HEK293 (cell line): ENCODE measurements at regions not wholly inside any gene's neighbourhood (a gene's known extent, or its start where the extent isn't known, plus 50 kb on each side); places are given as distances from the start of the nearest gene placed in this dataset.

Source experiments
- CTCF ChIA-PET: fragments of 350-600 bp; formaldehyde crosslinking; extraction: SDS; loops from one replicate; lab custom pipeline; 2021; ENCODE audit warnings: antibody characterized with exemption; lab: Yijun Ruan, JAX
- POLR2A ChIA-PET: fragments of 300-600 bp; formaldehyde crosslinking; extraction: SDS; loops from one replicate; lab custom pipeline; 2020; ENCODE audit warnings: antibody characterized with exemption, inconsistent platforms; lab: Yijun Ruan, JAX
- H3K27ac ChIP-seq: fragments of 200-500 bp; sonication (Bioruptor generic); 2 replicates; pipeline ENCODE4 v1.5.1; 2014; ENCODE audit warnings: low read depth, low read length, control low read depth, inconsistent platforms; ENCODE audit errors: extremely low read depth
- H3K36me3 ChIP-seq, 2 experiments: fragments of 200-500 bp in 1 of 2; sonication (Bioruptor generic) in 1 of 2; 1 replicate in 1 of 2; 2 replicates in 1 of 2; pipeline ENCODE4 v1.5.1; 2014 to 2017; ENCODE audit warnings: inconsistent platforms in 2 of 2, low read length in 2 of 2; ENCODE audit not compliant: control insufficient read depth in 2 of 2, insufficient read depth in 1 of 2
- H3K4me1 ChIP-seq: fragments of 200-500 bp; sonication (Bioruptor generic); 2 replicates; pipeline ENCODE4 v1.5.1; 2014; ENCODE audit warnings: mild to moderate bottlenecking, low read length, inconsistent platforms; ENCODE audit not compliant: control insufficient read depth, insufficient read depth
- H3K4me3 ChIP-seq: 2 replicates; pipeline ENCODE4 v1.5.1; 2011; ENCODE audit warnings: low read depth, mild to moderate bottlenecking, control low read depth, low read length, moderate library complexity
- H3K9me3 ChIP-seq: fragments of 200-500 bp; sonication (Bioruptor generic); 2 replicates; pipeline ENCODE4 v1.5.1; 2014; ENCODE audit warnings: low read depth, low read length, inconsistent platforms; ENCODE audit not compliant: control insufficient read depth, insufficient read depth
- CTCF ChIP-seq: fragments of 450-650 bp; formaldehyde crosslinking; IDR thresholded peaks from 2 replicates; pipeline ENCODE4 v1.5.1; 2016; ENCODE audit warnings: missing biosample characterization, missing genetic modification characterization
- GLI4 ChIP-seq: fragments of 450-650 bp; formaldehyde crosslinking; IDR thresholded peaks from 2 replicates; pipeline ENCODE4 v1.5.1; 2016; ENCODE audit warnings: missing biosample characterization, missing genetic modification characterization
- GLIS2 ChIP-seq: fragments of 450-650 bp; formaldehyde crosslinking; IDR thresholded peaks from 2 replicates; pipeline ENCODE4 v1.5.1; 2016; ENCODE audit warnings: missing biosample characterization, missing genetic modification characterization
- KLF1 ChIP-seq: fragments of 450-650 bp; formaldehyde crosslinking; IDR thresholded peaks from 2 replicates; pipeline ENCODE4 v1.5.1; 2016; ENCODE audit warnings: missing biosample characterization, missing genetic modification characterization
- PRDM1 ChIP-seq: fragments of 450-650 bp; formaldehyde crosslinking; IDR thresholded peaks from 2 replicates; pipeline ENCODE4; 2016; ENCODE audit warnings: missing biosample characterization, missing genetic modification characterization
- SP7 ChIP-seq: fragments of 450-650 bp; formaldehyde crosslinking; IDR thresholded peaks from 2 replicates; pipeline ENCODE4 v1.5.1; 2016; ENCODE audit warnings: missing biosample characterization, missing genetic modification characterization
- WT1 ChIP-seq: fragments of 450-650 bp; formaldehyde crosslinking; IDR thresholded peaks from 2 replicates; pipeline ENCODE4 v1.5.1; 2016; ENCODE audit warnings: missing biosample characterization, missing genetic modification characterization
- YY1 ChIP-seq: fragments of 450-650 bp; formaldehyde crosslinking; IDR thresholded peaks from 2 replicates; pipeline ENCODE4 v1.5.1; 2018; ENCODE audit warnings: missing biosample characterization, missing genetic modification characterization
- ZBTB11 ChIP-seq: fragments of 450-650 bp; formaldehyde crosslinking; conservative IDR thresholded peaks from 2 replicates; pipeline ENCODE4 v1.5.1; 2016; ENCODE audit warnings: low read depth, missing biosample characterization, missing genetic modification characterization
- ZBTB17 ChIP-seq: fragments of 450-650 bp; formaldehyde crosslinking; IDR thresholded peaks from 2 replicates; pipeline ENCODE4 v1.5.1; 2016; ENCODE audit warnings: missing biosample characterization, missing genetic modification characterization
- ZNF140 ChIP-seq: fragments of 450-650 bp; formaldehyde crosslinking; IDR thresholded peaks from 2 replicates; pipeline ENCODE4 v1.5.1; 2016; ENCODE audit warnings: missing biosample characterization, missing genetic modification characterization
- ZNF223 ChIP-seq: fragments of 450-650 bp; formaldehyde crosslinking; IDR thresholded peaks from 2 replicates; pipeline ENCODE4 v1.5.1; 2016; ENCODE audit warnings: missing biosample characterization, missing genetic modification characterization
- ZNF433 ChIP-seq: fragments of 450-650 bp; formaldehyde crosslinking; IDR thresholded peaks from 2 replicates; pipeline ENCODE4 v1.5.1; 2016; ENCODE audit warnings: missing biosample characterization, missing genetic modification characterization, low read depth
- ZNF473 ChIP-seq: fragments of 450-650 bp; formaldehyde crosslinking; IDR thresholded peaks from 2 replicates; pipeline ENCODE4 v1.5.1; 2017; ENCODE audit warnings: missing biosample characterization, missing genetic modification characterization
- ZNF488 ChIP-seq: fragments of 450-650 bp; formaldehyde crosslinking; IDR thresholded peaks from 2 replicates; pipeline ENCODE4 v1.5.1; 2016; ENCODE audit warnings: missing biosample characterization, missing genetic modification characterization
- ZNF510 ChIP-seq: fragments of 450-650 bp; formaldehyde crosslinking; IDR thresholded peaks from 2 replicates; pipeline ENCODE4 v1.5.1; 2018; ENCODE audit warnings: mild to moderate bottlenecking, missing genetic modification characterization, missing biosample characterization; ENCODE audit not compliant: insufficient replicate concordance
- ZNF600 ChIP-seq: fragments of 450-650 bp; formaldehyde crosslinking; IDR thresholded peaks from 2 replicates; pipeline ENCODE4 v1.5.1; 2016; ENCODE audit warnings: missing biosample characterization, missing genetic modification characterization
- ZNF624 ChIP-seq: fragments of 450-650 bp; formaldehyde crosslinking; IDR thresholded peaks from 2 replicates; pipeline ENCODE4 v1.5.1; 2017; ENCODE audit warnings: missing biosample characterization, missing genetic modification characterization
- ZNF658 ChIP-seq: fragments of 450-650 bp; formaldehyde crosslinking; IDR thresholded peaks from 2 replicates; pipeline ENCODE4; 2016; ENCODE audit warnings: missing biosample characterization, missing genetic modification characterization
- ZNF660 ChIP-seq: fragments of 450-650 bp; IDR thresholded peaks from 2 replicates; pipeline ENCODE4 v1.5.1; 2018; ENCODE audit warnings: missing biosample characterization, mild to moderate bottlenecking, missing genetic modification characterization

GRCh38 chr3:106048946-106049481 lies 180.2 kb upstream of the CBLB start:
- Histone ChIP-seq H3K4me1 (no peaks in the 10 kb centered on the region), H3K36me3 (no peaks in the 10 kb centered on the region), H3K4me3 (no peak overlapping the region), H3K9me3 (no peaks in the 10 kb centered on the region), H3K27ac (no peak overlapping the region)
- POLR2A ChIA-PET, result no interaction called here
- no peak for TF ChIP-seq ZNF600 (tag by site-specific recombination)
- TF ChIP-seq ZNF660 (tag by site-specific recombination), result no peak
- no peak for TF ChIP-seq KLF1 (tag by site-specific recombination)
- TF ChIP-seq ZNF140, result no peak
- CTCF ChIA-PET, result no interaction called here

GRCh38 chr3:106049821-106050220 lies 181.0 kb upstream of the CBLB start:
- no peaks in the 10 kb centered on the region for H3K4me1 ChIP-seq
- CTCF ChIA-PET, result no interaction called here
- POLR2A ChIA-PET, result no interaction called here
- no peak for TF ChIP-seq ZNF658
- no peak for TF ChIP-seq ZNF510 (tag by site-specific recombination)
- no peak for TF ChIP-seq GLI4 (tag by site-specific recombination)
- TF ChIP-seq ZBTB11 (tag by site-specific recombination), result no peak
- TF ChIP-seq ZBTB17, result no peak
- no peak for TF ChIP-seq ZNF223 (tag by site-specific recombination)
- no peak for TF ChIP-seq CTCF (tag by site-specific recombination)
- TF ChIP-seq GLIS2 (tag by site-specific recombination), result no peak
- no peak for TF ChIP-seq PRDM1
- TF ChIP-seq ZNF624 (tag by site-specific recombination), result no peak
- TF ChIP-seq ZNF488 (tag by site-specific recombination), result no peak
- H3K9me3 ChIP-seq, result no peaks in the 10 kb centered on the region
- no peak overlapping the region for H3K4me3 ChIP-seq
- H3K27ac ChIP-seq, result no peak overlapping the region
- no peaks in the 10 kb centered on the region for H3K36me3 ChIP-seq

GRCh38 chr3:106056931-106057330 lies 188.1 kb upstream of the CBLB start:
- Histone ChIP-seq H3K36me3 (no peaks in the 10 kb centered on the region), H3K27ac (no peak overlapping the region), H3K9me3 (no peaks in the 10 kb centered on the region), H3K4me3 (no peak overlapping the region), H3K4me1 (no peaks in the 10 kb centered on the region)
- TF ChIP-seq WT1 (tag by site-specific recombination), result no peak
- TF ChIP-seq GLIS2 (tag by site-specific recombination), result no peak
- no peak for TF ChIP-seq SP7
- no peak for TF ChIP-seq YY1 (tag by site-specific recombination)
- no peak for TF ChIP-seq ZNF433
- TF ChIP-seq ZNF473 (tag by site-specific recombination), result no peak
- POLR2A ChIA-PET, result no interaction called here
- CTCF ChIA-PET, result interaction anchor here (0.6 kb wide), 1 partner anchor 9 kb away, joined by 5 read pairs; no protein-coding TSS in a partner anchor
